Activated CD4-positive, CD25-positive, alpha-beta regulatory T cell treated with anti-CD3 and anti-CD28 coated beads, Interleukin-2, amount 50 U/mL, for 72 hours (primary cell): ENCODE measurements at regions not wholly inside any gene's neighbourhood (a gene's known extent, or its start where the extent isn't known, plus 50 kb on each side); places are given as distances from the start of the nearest gene placed in this dataset.

ENCODE experiments used
- DNase-seq: peaks from one replicate; pipeline ENCODE4 v3.0.0; 2021

GRCh38 chr16:11401161-11402050 lies 56.1 kb downstream of the RMI2 start:
- DNase-seq: no peak

GRCh38 chr16:11402051-11402744 lies 56.9 kb downstream of the RMI2 start:
- DNase-seq: no peak

DNA sequence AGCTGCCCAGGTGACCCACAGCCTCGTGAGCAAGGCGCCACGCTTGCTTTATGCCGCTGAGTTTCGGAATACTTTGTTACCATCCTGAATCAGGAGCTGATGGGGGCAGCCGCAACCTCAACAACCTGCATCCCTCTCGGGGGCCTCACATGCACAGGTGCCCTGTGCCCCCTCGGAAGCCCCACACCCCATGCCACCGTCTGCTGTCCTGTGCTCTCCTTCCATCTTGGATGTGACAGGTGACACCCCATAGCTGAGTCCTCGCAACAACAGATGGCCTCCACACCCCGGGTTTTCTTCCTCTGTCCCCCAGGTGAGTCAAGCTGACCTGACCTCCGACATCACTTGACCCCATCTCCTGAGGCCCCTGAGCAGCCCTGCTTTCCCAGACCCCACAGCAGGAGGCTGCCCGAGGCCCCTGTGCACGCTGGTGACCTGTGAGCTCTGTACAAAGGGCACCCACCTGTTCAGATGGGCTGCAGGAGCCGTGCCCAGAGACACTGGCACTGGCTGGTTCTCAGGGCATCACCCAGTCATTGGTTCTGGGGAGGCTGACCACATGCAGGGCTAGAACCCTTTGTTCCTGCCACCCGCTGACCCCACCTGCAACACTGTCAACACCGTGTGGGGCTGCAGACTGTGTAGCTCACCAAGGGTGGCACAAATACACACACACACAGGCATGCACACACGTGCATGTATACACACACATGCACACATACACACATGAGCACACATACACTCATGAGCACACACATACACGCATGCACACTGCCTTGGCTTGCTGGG lies 57.7 kb downstream of the RMI2 start:
- no peak for DNase-seq

GRCh38 chr16:11403534-11403795 lies 58.2 kb downstream of the RMI2 start:
- DNase-seq: no peak

DNA sequence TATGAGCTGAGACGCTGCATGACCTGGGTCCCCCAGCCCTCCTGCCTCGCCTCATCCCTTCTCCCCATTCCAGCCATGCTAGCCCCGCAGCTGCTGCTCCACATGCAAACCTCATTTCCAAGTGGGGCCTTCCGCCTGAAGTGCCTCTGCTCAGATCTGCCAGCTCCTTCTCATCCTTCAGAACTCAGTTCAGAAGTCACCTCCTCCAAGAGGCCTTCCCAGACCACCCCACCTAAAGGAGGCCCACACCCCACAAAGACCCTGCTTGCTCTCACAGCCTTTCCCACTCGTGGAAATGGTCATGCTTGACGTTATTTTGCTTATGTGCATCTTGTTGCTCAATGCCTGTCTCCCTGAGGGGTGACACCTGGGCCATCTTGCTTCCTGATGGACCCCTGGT lies 58.7 kb downstream of the RMI2 start:
- DNase-seq: no peak

- DNase-seq: no peak
Measured at GRCh38 chr16:11404603-11405002, 59.3 kb downstream of the RMI2 start.

GRCh38 chr16:11405331-11406176 lies 60.3 kb downstream of the RMI2 start:
- peak; percentile 71 for DNase-seq

DNA sequence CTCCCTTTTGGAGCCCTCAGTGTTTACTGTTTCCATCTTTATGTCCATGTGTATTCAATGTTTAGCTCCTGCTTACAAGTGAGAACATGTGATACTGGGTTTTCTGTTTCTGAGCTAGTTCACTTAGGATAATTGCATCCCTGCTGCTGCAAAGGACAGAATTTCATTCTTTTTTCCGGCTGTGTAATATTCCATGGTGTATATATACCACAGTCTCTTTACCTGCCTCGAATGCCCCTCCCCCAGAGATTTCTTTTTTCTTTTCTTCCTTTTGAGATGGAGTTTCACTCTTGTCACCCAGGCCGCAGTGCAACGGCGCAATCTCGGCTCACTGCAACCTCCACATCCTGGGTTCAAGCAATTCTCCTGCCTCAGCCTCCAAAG lies 60.9 kb downstream of the RMI2 start:
- no peak for DNase-seq

GRCh38 chr16:11407047-11407982 lies 62.1 kb downstream of the RMI2 start:
- DNase-seq: peak; percentile 62

DNA sequence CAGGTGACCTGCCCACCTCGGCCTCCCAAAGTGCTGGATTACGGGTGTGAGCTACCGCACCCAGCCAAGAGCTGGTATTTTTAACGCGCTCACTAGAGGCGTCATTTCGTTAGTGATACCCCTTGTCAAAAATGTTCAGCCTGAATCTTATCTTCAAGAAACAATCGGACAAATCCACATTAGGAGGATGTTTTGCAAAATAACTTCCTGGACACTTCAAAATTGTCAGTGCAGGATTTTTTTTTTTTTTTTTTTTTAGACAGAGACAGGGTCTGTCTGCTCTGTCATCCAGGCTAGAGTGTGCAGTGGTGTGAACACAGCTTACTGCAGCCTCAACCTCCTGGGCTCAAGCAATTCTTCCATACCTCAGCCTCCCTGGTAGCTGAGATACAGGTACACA lies 63.0 kb downstream of the RMI2 start:
- DNase-seq: no peak

DNA sequence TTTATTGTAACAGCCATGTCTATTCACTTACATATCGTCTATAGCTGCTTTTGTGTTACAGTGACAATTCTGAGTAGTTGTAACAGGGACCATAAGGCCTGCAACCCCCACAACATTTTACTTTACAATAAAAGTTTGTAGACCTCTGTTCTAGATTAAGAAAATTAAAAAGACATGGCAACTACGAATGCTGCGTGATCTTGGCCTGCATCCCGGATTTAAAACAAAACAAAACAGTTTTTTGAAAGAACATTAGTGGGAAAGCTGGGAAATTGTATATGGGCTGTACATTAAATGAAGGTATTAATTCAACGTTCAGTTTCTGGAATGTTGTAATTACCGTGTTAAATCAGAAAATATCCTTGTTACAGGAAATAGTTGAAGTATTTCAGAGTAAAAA lies 64.1 kb downstream of the RMI2 start:
- no peak for DNase-seq

DNA sequence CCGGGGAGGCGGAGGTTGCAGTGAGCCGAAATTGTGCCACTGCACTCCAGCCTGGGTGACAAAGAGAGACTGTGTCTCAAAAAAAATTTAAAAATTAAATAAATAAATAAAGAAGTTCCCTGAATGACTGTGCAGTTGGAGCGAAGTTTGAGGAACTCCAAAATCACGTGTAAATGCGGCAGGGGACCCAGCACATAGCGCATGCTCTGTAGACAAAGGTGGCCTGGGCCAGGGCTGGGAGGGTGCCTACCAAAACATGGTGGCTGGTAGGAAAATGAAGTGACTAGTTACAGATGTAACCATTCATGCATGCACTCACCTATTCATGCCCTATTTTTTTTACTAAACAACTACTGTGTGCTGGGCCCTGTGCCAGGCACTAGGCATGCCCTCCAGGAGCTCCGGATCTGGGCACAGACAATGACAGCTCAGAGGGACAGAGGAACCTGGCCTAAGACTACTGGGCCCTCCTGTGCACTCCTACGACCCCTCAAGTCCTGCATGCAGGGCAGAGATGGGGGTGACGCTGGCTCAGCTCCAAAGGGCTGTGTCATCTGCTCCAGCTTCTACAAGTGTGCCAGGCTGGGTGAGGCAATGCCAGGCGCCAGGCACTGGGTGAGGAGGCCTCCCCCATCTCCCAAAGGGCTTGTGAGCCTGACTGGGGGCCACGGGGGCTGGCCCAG lies 65.3 kb downstream of the RMI2 start:
- DNase-seq: no peak

DNA sequence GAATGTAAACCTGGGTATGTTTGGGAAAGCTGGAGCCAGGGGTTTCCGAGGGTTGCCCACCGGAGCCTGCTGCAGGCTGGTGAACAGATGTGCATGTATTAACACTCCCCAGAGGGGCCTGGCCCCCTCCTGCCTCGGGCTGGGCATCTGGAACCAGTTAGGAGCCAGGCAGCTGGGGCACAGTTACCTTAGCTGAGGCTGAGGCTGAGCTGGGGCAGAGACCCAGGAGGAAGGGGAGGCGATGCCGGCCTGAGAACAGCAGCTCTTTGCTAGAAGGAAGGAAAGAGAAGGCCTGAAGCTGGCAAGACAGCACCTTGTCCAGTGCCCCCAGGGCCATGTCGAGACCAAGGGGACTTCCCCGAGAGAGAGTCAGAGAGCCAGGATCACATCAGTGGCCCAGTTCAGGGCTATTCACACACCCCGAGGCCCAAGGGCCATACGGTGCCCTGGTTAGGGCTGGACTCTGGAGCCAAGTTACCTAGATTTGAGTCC lies 65.8 kb downstream of the RMI2 start:
- DNase-seq: no peak

- DNase-seq: no peak
Measured at GRCh38 chr16:11412175-11412904, 67.1 kb downstream of the RMI2 start.

GRCh38 chr16:11412965-11413887 lies 68.0 kb downstream of the RMI2 start:
- DNase-seq: no peak

GRCh38 chr16:11413907-11414595 lies 68.8 kb downstream of the RMI2 start:
- no peak for DNase-seq

- no peak for DNase-seq
Measured at GRCh38 chr16:11414815-11415775, 69.8 kb downstream of the RMI2 start.
